GM18858 (cell line): ENCODE measurements at regions not wholly inside any gene's neighbourhood (a gene's known extent, or its start where the extent isn't known, plus 50 kb on each side); places are given as distances from the start of the nearest gene placed in this dataset.
"Not testable (repeated sequence)": the region's sequence is repeated elsewhere in the genome, so short reads cannot be mapped to it uniquely, and the experiment has no call there.

ENCODE experiments used
- ATAC-seq: cut with Tn5 transposase; IDR thresholded peaks from one replicate; pipeline ENCODE4 v1.9.1; 2021; ENCODE audit not compliant: unreplicated experiment

- no peak for ATAC-seq
These were observed 123.0 kb upstream of the CCDC150 start for GRCh38 chr2:196516564-196516963.

GRCh38 chr2:196520605-196521004 is 118.9 kb upstream of the CCDC150 start:
- no peak for ATAC-seq

GRCh38 chr2:196526981-196527725 is 112.4 kb upstream of the CCDC150 start:
- ATAC-seq = not testable (repeated sequence)

GRCh38 chr2:196528486-196529223 is 110.9 kb upstream of the CCDC150 start:
- ATAC-seq = no peak

- ATAC-seq = no peak
These were observed 108.6 kb upstream of the CCDC150 start for GRCh38 chr2:196530910-196531309.

GRCh38 chr2:196533772-196534397 is 105.6 kb upstream of the CCDC150 start:
- no peak for ATAC-seq

GRCh38 chr2:196534495-196534894 is 105.0 kb upstream of the CCDC150 start:
- no peak for ATAC-seq

GRCh38 chr2:196535061-196535460 is 104.5 kb upstream of the CCDC150 start:
- ATAC-seq = no peak

- no peak for ATAC-seq
These were observed 103.8 kb upstream of the CCDC150 start for GRCh38 chr2:196535742-196536141.

GRCh38 chr2:196537311-196537710 is 102.2 kb upstream of the CCDC150 start:
- ATAC-seq = no peak

GRCh38 chr2:196538189-196538588 is 101.3 kb upstream of the CCDC150 start:
- no peak for ATAC-seq

- no peak for ATAC-seq
These were observed 100.9 kb upstream of the CCDC150 start for GRCh38 chr2:196538646-196539045.

- ATAC-seq = no peak
These were observed 94.5 kb upstream of the CCDC150 start for GRCh38 chr2:196544906-196545433.

GRCh38 chr2:196546151-196546919 is 93.2 kb upstream of the CCDC150 start:
- no peak for ATAC-seq

GRCh38 chr2:196549052-196549451 is 90.5 kb upstream of the CCDC150 start:
- ATAC-seq = no peak

- no peak for ATAC-seq
These were observed 88.5 kb upstream of the CCDC150 start for GRCh38 chr2:196551014-196551413.

GRCh38 chr2:196555161-196555560 is 84.4 kb upstream of the CCDC150 start:
- no peak for ATAC-seq

- no peak for ATAC-seq
These were observed 83.8 kb upstream of the CCDC150 start for GRCh38 chr2:196555726-196556125.

GRCh38 chr2:196558497-196558896 is 81.0 kb upstream of the CCDC150 start:
- ATAC-seq = no peak

- no peak for ATAC-seq
These were observed 75.6 kb upstream of the CCDC150 start for GRCh38 chr2:196563876-196564275.
